Epithelial cell of prostate (primary cell): ENCODE measurements at regions not wholly inside any gene's neighbourhood (a gene's known extent, or its start where the extent isn't known, plus 50 kb on each side); places are given as distances from the start of the nearest gene placed in this dataset.
"Not testable (repeated sequence)": the region's sequence is repeated elsewhere in the genome, so short reads cannot be mapped to it uniquely, and the experiment has no call there.

Source experiments
- DNase-seq: peaks from one replicate; pipeline ENCODE4 v3.0.0-alpha.2; 2011; ENCODE audit warnings: low read depth, low spot score
- H3K27ac ChIP-seq: fragments of 450-650 bp; 2 replicates; pipeline ENCODE4 v1.5.1; 2017; ENCODE audit warnings: mild to moderate bottlenecking

DNA sequence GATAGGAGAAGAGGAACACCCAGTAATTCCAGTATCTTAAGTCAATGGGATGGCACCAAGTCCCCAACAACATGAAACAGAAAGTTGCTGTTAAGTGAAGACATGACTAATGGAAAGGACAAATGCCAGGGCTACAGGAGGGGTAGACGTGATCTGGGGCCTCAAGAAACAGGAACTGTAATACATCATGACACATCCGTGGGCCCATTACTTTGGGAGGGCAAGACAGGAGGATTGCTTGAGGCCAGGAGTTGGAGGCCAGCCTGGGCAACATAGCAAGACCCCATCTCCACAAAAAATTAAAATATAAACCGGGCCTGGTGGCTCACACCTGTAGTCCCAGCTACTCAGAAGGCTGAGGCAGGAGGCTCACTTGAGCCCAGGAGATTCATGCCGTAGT, 408.6 kb upstream of the PRKCQ start:
- DNase-seq = no peak

DNA sequence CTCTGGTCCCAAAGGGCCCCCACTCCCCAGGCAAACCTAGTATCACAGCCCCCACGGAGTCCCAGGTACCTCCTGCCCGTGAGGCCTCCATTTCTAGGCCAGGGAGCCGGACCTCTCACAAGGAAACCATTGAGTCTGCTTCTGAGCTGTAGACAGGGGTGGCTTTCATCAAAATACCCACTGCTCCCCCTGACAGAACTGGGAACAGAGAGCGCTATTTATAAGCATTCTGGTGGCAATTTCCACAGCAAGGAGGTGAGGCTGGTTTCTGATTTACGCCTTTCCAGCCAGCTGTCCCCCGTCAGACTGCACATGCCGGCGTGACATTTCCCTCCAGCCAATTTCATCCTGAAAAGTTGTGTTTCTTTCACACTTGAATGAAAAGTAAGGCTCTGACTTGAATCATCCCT, 407.5 kb upstream of the PRKCQ start:
- no peak overlapping the region for H3K27ac ChIP-seq
- no peak for DNase-seq

More for the DNA sequence above, 408.6 kb upstream of the PRKCQ start:
- no peak overlapping the region for H3K27ac ChIP-seq

DNA sequence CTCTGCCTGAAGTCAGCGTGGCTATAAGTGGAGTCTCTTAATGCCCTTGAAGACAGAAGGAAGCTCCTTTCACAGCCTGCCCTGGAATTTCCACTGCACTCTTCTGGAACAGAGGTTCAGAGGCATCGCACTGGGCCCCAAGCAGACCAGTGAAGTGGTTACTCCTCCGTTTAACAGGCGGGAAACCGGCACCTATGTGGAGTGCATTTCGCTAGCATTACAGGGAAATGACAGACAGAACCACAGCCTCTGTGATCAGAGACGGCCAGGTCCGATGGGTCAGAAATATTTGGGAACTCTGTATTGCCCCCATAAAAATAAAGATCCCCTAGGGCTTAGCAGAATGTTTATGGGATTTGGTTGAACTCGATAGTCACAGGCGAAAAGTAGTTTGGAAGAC, 406.9 kb upstream of the PRKCQ start:
- no peak overlapping the region for H3K27ac ChIP-seq
- DNase-seq = no peak

DNA sequence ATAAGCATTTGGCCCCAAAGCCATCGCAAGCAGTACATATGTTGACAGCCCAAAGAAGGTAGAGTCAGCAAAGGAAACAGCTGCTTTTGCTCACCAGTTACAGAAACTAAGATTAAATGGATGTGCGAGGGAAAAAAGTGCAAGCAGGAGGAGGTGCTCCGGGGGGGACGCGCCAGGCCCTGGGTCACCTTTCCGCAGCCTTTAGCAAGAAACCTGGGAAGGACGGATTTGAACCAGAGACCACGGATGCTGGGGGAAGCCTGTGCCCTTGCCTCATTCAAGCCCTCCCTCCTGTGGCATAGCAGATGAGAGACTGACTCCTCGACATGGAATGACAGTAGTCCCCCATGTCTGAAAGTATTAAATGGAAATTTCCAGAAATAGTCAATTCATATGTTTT, 405.6 kb upstream of the PRKCQ start:
- no peak overlapping the region for H3K27ac ChIP-seq
- no peak for DNase-seq

DNA sequence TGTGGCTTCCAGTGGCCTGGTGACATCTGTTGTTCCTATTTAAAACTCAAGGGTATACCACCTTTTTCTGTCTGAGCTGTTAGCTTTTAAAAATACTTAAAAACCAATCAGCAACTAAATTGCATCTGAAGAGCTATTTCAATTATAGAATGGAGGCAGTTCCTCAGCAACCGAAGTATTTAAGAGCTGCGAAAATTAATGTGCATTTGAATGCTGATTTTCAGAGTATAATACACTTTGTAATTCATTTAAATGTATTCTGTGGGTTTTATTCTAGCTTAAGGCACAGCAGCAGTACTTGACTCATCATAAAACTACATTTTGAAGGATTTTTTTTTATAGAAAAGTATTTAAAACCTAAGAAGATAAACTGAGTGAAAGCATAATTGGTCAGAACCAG, 404.9 kb upstream of the PRKCQ start:
- no peak for DNase-seq
- no peak overlapping the region for H3K27ac ChIP-seq

DNA sequence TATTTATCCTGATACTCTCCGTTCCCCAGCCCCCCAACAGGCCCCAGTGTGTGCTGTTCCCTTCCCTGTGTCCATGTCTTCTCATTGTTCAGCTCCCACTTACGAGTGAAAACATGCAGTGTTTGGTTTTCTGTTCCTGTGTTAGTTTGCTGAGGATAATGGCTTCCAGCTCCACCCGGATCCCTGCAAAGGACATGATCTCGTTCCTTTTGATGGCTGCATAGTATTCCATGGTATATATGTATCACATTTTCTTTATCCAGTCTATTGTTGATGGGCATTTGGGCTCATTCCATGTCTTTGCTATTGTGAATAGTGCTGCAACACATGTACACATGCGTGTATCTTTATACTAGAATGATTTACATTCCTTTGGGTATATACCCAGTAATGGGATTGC, 403.9 kb upstream of the PRKCQ start:
- not testable (repeated sequence) for DNase-seq, H3K27ac ChIP-seq

DNA sequence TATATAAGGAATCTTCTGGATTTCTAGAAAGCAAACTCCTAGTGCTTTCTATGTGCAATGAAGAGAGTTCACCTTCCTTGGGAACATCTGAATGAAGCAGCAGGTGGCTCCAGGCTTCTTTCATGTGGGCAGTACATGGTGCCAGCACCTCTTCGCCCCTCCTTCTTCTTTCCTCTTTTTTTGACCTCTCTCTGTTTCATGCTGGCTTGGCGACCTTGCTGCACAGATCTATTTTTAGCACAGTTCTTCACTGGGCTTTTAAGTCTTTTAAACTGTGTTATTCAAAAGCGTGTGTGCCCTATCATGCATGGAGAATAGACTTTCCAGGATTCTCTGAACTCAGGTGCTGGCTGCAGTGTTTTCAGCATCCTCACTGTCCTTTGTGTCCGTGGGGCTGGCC, 400.3 kb upstream of the PRKCQ start:
- no peak overlapping the region for H3K27ac ChIP-seq
- no peak for DNase-seq

DNA sequence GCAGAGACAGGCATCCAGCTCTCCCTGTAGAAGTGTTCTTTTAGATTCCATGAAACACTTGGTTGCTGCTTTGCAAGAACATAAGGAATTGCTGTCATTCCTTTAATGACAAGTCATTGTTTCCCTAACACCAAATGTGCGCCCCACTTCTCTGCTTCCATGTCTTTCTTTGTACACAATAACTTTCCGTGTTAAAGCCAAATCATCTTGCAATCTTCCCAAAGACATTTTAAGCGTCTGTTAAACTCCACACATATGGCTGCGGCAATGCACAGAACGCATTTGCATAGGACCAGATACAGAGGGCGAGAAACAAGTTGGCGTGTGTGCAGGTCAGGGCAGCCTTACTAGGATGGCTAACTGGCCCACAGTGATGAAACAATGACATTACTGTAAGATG, 399.3 kb upstream of the PRKCQ start:
- H3K27ac ChIP-seq = no peak overlapping the region
- DNase-seq = no peak

DNA sequence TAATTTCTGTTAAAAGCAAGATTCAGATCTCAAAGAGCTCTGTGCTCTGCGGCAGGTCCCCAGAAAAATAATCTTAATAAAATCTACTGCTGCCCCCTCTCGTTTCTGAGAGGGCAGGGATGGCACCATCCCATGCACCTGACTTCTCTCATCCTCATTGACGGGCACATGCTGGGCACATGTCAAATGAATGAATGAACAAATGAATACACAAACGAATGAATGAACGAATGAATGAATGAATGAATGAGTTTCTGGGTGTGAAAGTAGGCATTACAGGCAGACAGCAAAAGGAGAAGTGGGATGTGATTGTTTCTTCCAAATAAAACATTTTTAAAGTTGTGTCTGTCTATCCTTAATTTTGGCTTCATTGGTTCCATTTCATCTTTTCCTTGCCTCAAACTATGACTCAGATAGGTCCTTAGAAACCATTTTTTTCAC, 398.1 kb upstream of the PRKCQ start:
- no peak overlapping the region for H3K27ac ChIP-seq

DNA sequence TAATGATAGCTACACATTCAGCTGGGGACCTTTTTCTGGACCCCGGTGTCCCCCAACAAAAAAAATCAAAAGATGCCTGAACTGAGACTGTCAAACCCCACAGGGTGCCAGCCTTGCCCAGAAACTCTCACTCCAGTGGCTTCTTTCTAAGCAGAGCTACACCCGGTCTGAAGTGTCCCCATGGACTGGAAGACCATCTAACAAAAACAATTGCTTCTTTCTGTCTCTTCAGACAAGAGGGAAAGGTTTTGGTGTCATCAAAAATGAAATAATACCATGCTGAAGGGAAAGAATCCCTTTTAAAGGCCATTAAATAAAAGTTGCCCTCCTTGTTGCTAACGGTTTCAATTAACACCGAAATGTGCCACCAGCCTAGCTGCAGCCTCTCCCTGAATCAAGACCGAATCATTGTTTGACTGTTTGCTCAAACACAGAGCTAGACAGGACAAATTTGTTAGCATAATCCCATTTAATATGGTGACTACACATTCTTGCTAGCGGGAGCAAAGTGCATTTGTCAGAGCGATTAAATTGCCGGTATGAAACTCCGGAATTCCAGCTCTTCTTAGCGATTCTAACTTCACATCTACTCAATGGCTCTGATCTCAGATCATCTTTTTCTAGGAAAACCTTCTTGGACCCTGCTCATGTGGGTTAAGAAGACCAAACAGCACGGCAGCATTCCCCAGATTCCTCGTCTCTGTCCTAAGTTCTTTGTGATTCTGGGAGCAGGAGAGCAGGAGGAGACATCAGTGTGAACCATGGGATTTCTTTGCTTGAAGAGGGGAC, 397.5 kb upstream of the PRKCQ start:
- no peak overlapping the region for H3K27ac ChIP-seq
- DNase-seq = no peak

More for the DNA sequence above, 398.1 kb upstream of the PRKCQ start:
- DNase-seq = no peak

DNA sequence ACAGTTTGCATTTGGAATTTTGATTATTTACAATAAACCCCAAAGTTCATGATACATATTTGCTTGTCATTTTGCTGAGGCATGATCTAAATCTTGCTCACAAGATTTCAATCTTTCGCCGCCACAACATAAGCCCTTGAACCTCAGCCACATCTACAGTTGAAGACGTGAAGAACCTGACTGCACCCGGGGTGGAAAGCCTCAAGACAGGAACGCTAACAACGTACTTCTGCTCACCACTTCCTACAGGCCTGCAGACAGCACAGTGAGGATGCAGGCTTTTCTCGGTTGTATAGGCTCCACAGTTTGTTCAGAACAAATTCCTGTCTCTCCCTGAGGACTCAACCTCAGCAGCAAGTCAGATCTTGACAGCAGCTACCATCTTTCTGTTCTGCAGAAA, 393.8 kb upstream of the PRKCQ start:
- DNase-seq = no peak

DNA sequence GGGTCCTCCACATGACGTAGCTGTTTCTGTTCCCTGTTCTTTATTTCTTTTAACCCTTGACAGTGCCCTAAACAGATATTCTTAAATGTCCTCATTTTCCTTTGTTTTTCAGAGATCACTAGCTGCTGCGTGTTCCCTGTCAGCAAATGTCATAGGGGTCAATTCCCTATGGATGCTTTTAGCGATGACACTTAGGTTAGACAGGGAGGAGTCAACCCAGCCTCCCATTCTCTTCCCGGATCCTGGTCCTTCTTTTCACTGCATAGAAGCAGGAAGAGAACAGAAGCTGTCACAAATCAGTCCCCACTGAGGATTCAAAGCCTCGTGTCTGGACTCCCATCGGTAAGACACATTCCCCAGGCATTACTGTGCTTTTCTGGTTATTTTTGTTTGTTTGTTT, 392.1 kb upstream of the PRKCQ start:
- no peak overlapping the region for H3K27ac ChIP-seq

More for the DNA sequence above, 393.8 kb upstream of the PRKCQ start:
- no peak overlapping the region for H3K27ac ChIP-seq

DNA sequence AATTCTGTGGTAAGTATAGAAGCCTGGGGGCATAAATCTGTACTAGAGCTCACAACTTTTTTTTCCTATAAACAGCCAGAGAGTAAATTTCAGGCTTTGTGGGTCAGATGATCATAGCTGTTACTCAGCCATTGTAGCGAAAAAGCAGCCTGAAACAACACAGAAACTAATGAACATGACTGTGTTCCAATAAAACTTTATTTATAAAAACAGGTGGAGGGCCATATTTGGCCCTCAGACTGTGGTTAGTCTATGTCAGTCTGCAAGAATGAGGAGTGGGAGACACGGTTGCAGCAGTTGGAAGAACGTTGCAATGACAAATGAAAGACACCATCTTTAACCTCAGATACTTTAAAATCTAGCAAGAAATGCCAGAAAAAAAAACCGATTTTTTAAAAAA, 389.6 kb upstream of the PRKCQ start:
- no peak for DNase-seq
- no peak overlapping the region for H3K27ac ChIP-seq

More for the DNA sequence above, 392.1 kb upstream of the PRKCQ start:
- DNase-seq = no peak

DNA sequence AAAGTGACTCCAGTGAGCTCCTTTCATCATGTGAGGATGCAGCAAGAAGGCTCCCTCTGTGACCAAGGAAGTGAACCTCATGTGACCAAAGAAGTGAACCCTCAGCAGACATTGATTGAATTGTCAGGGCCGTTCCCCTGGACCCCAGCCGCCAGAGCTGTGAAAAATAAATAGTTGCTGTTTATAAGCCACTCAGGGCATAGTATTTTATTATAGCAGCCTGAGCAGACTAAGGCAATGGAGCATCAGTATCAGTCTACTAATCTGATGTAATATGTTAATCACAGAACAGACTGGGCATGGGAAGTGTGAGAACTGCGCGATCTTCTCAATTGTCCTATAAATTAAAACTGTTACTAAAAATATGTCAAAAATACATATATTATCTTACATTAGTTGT, 384.5 kb upstream of the PRKCQ start:
- H3K27ac ChIP-seq = no peak overlapping the region
- no peak for DNase-seq

DNA sequence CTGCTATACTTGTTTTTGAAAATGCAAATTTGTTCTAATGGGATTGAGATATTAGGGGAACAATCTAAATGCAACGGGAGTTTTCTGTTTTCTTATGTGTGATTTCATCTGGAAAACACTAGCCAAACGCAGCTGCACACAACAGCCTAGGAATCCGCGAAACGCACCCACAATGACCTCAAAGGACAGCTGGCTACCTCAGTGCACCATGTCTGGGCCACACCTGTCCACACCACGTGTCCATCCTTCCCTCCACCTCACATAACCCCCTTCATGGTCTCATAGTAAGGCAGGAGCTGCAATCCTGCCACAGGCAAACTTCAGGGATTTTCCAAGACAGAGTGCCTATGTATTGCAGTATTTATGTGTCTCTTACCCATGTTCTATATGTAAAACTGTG, 382.5 kb upstream of the PRKCQ start:
- no peak overlapping the region for H3K27ac ChIP-seq
- DNase-seq = no peak

DNA sequence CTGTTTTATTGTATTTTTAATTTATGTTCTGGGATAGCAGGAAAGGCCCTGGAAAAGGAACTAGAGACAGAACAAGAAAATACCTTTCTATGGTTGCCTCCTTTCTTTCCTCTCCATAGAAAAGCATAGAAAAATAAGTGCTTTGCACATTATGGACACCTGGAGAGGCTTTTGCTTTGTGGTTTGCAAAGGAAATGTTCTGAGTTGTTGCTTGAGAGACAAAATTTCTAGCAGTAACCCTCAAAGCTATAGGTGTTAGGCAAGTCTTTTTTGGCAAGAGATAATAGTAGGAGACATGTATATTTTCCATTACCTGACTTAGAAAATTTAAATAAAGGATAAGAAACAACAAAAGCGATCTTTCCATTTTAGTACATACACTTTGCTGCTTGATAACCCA, 378.6 kb upstream of the PRKCQ start:
- no peak overlapping the region for H3K27ac ChIP-seq
- DNase-seq = no peak

DNA sequence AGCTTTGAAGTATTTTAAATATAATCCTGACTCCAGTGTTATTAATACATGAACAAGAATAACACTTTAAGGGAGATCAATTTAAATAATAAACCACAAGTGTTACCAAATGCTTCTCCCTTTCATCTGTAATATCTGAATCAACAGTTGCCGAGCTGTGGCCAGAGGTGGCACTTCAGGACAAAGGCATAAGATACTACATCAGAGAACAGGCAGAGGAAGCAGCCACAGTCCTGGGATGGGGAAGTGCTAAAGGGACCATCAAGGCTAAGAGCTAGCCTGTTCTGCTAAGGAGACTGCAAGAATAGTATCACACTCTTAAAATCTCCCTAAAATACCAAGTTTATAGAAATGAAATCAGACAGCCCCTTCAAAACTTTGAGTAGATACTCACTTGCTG, 378.2 kb upstream of the PRKCQ start:
- DNase-seq = no peak
- no peak overlapping the region for H3K27ac ChIP-seq

DNA sequence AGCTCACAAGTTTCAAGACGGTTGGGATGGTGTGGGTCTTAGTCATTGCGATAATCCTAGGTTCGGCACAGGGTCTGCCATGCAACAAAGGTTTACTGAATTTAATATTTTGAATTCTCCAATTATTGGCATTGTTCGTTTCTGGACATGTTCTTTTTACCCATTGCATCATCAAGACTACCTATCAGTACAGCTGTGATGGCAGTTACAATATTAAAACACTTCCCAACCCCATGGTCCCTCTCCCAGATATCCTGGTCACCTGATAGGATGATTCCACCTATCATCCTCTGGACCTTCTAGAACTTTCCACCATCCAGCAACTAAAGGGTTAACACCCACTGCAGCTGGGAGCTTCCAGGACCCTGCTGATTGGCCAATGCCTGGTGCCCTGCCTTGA, 377.8 kb upstream of the PRKCQ start:
- H3K27ac ChIP-seq = no peak overlapping the region
- DNase-seq = no peak

DNA sequence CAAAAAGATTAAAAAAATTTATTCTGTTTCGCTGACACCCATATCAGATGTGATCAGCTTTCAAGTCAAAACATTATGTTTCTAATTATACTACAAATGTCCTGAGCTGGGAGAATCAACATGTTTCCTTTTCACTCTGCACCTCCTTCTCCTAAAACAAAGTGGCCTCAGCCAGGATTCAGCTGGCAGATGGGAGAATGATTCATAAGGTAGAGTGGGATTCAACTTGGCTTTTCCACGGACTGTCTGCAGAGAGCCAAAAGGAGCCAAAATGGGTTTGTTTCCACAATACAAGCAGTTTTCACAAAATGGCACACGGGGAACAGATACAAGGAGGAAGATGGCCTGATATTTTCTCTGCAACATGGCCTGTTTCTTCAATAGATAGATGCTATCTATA, 376.5 kb upstream of the PRKCQ start:
- no peak for DNase-seq
- H3K27ac ChIP-seq = no peak overlapping the region

DNA sequence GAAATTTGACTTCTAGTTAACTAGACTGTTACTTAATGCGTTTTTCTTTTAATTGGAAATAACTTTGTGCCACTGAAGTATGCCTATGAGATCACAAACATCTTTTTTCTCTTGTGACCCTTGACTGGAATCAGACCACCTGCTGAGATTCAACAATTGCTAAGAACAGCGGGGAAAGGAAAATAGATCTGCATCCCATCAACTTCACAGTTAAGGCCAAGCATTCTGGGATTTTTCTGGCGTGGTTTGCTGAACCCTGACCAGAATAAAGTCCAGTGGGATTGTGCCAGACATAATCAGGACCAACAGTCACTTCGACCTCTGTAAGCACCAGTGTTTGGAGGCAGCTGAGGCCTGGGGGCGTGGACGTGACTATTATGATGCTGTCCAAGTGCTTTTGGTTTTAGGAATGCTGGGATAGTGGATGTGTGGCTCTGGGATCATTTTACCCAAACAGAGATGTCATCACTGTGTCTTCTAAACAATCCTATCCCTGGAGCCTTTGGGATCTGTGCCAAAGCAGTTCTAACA, 373.3 kb upstream of the PRKCQ start:
- no peak for DNase-seq

DNA sequence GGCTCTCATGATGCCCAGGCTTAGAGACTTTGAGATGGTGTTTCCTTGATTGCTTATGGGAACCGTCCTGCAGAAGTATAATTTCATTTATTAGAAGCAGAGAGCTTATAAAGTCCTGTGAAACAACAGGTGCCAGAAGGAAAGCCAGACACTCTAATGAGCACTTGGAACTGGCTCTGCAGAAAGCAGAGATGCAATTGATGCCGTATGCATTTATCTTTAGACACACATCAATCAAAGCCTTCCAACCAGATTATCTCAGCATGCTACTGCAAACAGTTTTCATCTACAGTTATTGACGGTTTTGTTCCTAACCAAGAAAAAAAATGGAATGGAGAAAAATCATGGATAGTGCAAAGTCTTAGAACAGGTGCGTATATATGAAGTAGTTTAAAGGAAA, 371.7 kb upstream of the PRKCQ start:
- no peak for DNase-seq
- H3K27ac ChIP-seq = no peak overlapping the region

More for the DNA sequence above, 373.3 kb upstream of the PRKCQ start:
- no peak overlapping the region for H3K27ac ChIP-seq

DNA sequence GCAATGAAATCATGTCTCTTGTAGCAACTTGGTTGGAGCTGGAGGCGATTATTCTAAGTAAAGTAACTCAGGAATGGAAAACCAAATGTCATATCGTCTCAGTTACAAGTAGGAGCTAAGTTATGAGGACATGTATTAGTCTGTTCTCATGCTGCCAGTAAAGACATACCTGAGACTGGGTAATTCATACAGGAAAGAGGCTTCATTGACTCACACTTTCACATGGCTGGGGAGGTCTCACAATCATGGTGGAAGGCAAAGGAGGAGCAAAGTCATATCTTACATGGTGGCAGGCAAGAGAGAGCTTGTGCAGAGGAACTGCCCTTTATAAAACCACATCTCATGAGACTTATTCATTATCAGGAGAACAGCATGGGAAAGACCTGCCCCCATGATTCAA, 370.1 kb upstream of the PRKCQ start:
- DNase-seq = no peak
- H3K27ac ChIP-seq = no peak overlapping the region
